Eye (tissue), 1 donor: ENCODE measurements at regions not wholly inside any gene's neighbourhood (a gene's known extent, or its start where the extent isn't known, plus 50 kb on each side); places are given as distances from the start of the nearest gene placed in this dataset.
"Not testable (repeated sequence)": the region's sequence is repeated elsewhere in the genome, so short reads cannot be mapped to it uniquely, and the experiment has no call there.

Source experiments
- DNase-seq: peaks from one replicate; pipeline ENCODE4 v3.0.0-alpha.2; 2015

- DNase-seq = no peak
These were observed 216.9 kb upstream of the RXFP2 start for GRCh38 chr13:31522396-31522795.

DNA sequence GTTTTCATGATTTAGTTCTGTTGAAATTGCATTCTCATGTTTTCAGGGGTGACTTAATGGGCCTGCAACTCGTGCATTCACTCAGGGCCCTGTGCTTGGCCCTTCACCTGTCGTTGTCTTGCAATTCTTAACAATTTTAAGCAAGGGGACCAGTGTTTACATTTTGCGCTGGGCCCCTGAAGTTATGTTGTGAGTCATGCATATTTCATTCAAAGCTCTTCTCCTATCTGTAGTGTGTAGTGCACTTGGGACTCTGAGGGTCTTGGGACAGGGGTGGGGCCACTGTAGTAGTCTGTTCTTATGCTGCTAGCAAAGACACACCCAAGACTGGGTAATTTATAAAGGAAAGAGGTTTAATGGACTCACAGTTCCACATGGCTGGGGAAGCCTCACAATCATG lies 211.2 kb upstream of the RXFP2 start:
- no peak for DNase-seq

DNA sequence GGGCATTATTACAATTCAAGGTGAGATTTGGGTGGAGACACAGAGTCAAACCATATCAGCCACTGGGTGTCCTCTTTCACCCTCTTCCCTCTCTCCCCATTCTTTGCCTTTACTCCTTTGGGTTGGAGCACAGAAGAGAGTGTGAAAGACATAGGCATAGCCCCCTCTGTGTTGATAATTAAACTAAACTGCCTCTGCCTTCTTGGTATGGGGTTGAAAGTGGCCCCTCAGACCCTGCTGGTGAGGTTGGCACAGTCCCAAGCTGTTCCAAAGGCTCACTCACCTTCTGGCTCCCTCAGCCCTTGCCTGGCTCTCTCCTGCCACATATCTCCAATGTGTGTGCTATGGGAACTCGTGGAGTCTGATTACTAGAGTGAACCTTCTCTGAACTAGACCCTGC lies 210.6 kb upstream of the RXFP2 start:
- DNase-seq = no peak

DNA sequence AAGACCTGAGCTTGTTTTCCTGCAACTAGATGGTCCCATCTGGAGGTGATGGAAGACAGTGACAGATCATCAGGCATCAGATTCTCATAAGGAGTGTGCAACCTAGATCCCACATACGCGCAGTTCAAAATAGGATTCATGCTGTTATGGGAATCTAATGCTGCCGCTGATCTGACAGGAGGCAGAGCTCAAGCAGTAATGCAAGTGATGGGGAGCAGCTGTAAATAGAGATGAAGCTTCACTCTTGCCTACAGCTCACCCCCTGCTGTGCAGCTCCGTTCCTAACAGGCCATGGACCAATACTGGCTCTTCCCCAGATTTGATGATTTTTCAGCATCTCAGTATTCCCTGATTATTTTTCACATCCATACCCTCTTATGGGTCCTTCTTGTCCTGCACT lies 208.4 kb upstream of the RXFP2 start:
- DNase-seq = peak; percentile 68

- DNase-seq = no peak
These were observed 202.3 kb upstream of the RXFP2 start for GRCh38 chr13:31537052-31537451.

- peak; percentile 37 for DNase-seq
These were observed 201.0 kb upstream of the RXFP2 start for GRCh38 chr13:31538067-31539042.

GRCh38 chr13:31540281-31540680 lies 199.0 kb upstream of the RXFP2 start:
- no peak for DNase-seq

DNA sequence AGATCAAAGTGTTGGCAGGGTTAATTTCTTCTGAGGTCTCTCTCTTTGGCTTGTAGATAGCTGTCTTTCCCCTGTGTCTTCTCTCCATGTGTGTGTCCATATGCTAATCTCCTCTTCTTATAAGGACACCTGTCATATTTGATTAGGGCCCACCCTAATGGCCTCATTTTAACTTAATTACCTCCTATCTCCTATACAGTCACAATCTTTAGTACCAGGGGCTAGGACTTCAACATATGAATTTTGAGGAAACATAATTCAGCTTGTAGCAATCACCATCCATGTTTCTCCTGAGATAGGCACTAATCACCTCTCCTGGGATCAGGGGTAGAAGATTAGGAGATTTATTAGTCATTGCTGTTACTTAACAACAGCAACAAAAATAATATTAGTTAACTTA lies 196.1 kb upstream of the RXFP2 start:
- no peak for DNase-seq

- DNase-seq = no peak
These were observed 193.7 kb upstream of the RXFP2 start for GRCh38 chr13:31545616-31546015.

DNA sequence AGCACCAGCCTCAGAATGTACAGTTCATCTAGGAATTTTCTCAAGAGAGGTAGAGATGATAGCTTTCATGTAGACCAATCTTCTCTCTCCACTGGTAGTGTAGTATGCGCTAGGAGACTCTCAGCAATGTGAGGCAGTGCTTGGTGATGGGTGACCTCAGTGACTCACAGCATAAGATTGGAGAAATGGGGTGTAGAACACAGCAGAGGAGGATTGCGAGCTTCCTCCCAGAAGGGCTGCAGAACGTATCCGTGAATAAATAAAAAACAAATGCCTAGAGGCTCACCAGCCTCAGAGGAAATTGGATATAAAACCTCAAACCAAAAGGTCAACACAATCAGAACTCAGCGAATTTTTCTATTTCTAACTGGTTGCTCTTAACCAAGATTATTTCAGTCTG lies 182.9 kb upstream of the RXFP2 start:
- DNase-seq = no peak

- DNase-seq = not testable (repeated sequence)
These were observed 155.1 kb upstream of the RXFP2 start for GRCh38 chr13:31584221-31584620.

DNA sequence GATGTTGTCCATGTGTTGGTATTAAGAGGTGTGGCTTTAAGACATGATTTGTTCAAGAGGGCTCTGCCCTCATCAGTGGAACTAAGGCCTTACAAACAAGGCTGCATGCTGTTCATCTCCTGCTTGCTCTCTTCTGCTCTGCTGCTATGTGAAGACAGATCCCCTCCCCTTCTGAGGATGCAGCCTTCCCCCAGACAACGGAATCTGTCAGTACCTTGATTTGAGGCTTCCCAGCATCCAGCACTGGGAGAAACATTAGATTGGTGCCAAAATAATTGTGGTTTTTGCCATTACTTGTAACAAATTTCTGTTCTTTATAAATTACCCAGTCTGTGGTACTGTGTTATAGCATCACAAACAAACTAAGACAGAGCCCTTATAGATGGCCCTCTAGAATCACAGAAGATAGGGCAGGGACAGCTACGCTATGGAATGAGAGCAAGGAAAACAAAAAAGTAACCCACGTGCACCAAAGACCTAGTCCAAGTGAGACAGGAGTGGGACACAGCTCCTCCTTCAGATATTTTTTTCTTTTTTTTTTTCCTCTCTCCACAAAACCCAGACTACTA lies 151.5 kb upstream of the RXFP2 start:
- DNase-seq = peak; percentile 15

GRCh38 chr13:31588316-31588715 lies 151.0 kb upstream of the RXFP2 start:
- no peak for DNase-seq

DNA sequence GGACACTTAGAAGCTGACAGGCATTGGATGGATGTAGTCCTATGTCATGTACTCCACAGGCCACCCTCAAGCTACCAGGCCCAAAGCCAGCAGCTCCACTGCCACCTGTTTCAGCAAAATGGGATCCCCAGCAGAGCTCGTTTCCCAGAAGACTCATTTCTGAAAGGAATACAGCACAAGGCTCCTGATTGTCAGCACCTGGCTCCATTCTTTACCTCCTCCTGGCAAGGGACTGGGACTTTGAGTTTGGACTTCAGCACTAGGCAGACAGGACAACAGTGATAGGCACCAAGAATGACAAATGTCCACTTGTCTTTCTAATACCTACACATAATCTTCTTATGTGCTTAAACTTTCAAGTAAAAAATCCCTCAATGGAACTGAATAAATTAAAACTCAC lies 150.4 kb upstream of the RXFP2 start:
- DNase-seq = no peak

DNA sequence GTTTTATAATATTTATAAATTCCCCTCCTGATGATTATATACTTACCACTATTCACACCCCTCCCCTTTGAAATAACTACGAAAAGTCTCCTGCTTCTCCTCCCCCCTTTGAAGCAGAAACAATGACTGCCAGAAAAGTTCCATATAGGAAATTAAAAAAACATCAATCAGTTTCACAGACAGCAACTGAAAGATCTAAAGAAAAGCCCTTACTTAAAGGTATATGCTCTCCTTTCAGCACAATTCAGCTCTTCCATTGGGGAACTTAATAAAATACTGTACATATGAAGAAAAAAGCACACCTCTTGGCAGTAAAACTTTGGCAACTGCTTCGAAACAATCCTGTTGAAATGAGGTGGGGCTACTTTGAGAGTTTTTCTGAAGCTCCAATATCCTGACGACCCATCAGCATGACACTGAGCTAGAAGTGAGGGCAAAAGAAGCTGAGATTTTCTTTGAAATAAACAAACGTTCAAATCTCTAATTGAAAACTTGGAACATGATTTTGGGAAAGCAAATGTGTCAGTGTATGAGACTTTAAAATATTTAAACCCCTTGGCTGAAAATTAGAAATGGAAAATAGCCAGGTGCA lies 147.6 kb upstream of the RXFP2 start:
- DNase-seq = no peak

DNA sequence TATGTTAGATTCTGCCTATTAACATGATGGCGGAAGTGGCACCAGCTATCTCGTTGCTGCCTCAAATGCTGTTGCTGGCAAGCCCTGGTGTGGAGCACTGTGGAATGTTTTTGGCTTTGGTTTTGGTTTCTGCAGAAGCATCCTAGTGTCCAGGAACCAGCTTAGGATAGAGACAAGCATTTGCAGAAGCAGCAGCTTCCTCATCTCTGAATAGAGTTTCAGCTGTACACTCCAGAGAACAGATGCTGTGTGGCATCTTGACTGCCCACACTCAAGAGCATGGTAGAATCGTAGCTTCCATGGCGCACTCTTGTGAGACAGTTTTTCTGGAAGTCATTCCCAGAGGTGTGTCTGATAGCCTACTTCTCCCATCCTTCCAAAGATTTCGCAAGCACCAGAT lies 145.3 kb upstream of the RXFP2 start:
- DNase-seq = no peak

GRCh38 chr13:31595563-31595962 lies 143.8 kb upstream of the RXFP2 start:
- DNase-seq = no peak

- no peak for DNase-seq
These were observed 140.3 kb upstream of the RXFP2 start for GRCh38 chr13:31598990-31599389.

DNA sequence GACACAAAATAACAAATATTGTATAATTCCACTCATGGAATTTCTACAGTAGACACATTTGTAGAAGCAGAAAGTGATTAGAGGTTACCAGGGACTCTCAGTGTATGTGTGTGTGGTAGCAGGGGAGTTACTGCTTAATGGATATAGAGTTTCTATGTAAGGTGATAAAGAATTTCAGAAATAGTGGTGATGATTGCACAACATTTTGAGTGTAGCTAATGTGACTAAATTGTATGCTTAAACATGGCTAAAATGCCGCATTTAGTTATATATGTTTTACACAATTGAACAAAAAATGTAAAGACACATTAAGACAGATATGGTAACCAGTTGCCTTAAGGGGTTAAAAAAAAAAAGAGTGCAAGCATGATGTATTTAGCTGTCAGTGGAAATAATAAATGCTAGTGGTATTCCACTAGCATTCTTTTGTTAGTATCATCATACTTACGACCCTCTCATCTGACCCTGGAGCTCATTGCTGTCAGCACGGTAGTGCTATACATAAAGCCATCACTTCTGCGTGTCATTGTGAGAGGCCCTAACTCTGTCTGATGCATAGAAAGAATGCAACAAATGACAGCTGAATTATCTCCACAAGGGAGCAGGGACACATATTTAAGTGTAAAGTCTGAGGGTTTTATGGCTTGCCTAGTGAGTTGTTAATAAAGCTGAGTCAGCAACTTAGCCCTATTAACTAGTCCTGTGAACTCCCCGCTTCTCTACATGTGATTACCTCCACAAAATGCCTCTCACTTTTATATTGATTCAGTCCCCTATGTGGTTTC lies 134.1 kb upstream of the RXFP2 start:
- DNase-seq = peak; percentile 73

- DNase-seq = not testable (repeated sequence)
These were observed 131.8 kb upstream of the RXFP2 start for GRCh38 chr13:31607531-31607930.

- not testable (repeated sequence) for DNase-seq
These were observed 130.5 kb upstream of the RXFP2 start for GRCh38 chr13:31608780-31609179.

DNA sequence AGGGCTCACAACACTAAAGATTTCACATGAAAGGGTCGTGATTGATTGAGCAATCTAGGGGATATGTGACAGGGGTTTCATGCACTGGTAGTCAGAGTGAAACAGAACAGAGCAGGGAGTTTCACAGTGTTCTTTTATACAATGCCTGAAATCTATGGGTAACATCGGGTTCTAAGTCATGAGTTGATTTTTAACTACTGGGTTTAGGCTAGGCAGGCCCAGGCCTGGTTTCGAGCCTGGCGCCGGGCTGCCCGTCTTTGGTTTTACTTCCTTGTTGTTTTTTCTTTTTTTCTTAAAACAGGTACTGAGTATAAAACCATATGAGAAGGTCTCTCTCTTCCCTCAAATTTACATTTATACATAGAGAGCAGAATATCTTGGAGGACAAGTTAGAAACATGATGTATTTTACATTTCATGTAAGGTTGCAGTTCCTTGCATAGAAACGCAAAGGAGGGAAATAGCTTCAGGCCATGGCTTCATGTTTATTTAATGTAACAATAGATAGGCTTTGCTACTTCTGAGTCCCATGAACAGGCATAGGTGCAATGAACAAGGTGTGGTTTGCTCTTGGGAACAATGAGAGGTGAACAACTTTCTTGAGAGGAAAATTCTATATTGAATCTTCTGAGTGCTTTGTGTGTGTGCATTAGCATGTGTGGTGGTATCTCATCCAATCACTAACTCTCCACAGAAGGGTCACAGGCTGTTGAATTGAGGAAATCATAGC lies 128.9 kb upstream of the RXFP2 start:
- no peak for DNase-seq

GRCh38 chr13:31611214-31611613 lies 128.1 kb upstream of the RXFP2 start:
- DNase-seq = no peak
